GM18498 (cell line): ENCODE measurements at regions not wholly inside any gene's neighbourhood (a gene's known extent, or its start where the extent isn't known, plus 50 kb on each side); places are given as distances from the start of the nearest gene placed in this dataset.
"Not testable (repeated sequence)": the region's sequence is repeated elsewhere in the genome, so short reads cannot be mapped to it uniquely, and the experiment has no call there.

Source experiments
- ATAC-seq: cut with Tn5 transposase; IDR thresholded peaks from one replicate; pipeline ENCODE4 v1.9.1; 2021; ENCODE audit warnings: mild to moderate bottlenecking, moderate library complexity; ENCODE audit not compliant: unreplicated experiment

GRCh38 chr13:90896002-90896401 is 451.5 kb upstream of the MIR17HG start:
- ATAC-seq = no peak

- no peak for ATAC-seq
Measured at GRCh38 chr13:90898811-90899210, 448.7 kb upstream of the MIR17HG start.

- ATAC-seq = no peak
Measured at GRCh38 chr13:90899416-90899815, 448.1 kb upstream of the MIR17HG start.

GRCh38 chr13:90902255-90902654 is 445.2 kb upstream of the MIR17HG start:
- no peak for ATAC-seq

GRCh38 chr13:90906554-90906953 is 440.9 kb upstream of the MIR17HG start:
- ATAC-seq = no peak

GRCh38 chr13:90908792-90909191 is 438.7 kb upstream of the MIR17HG start:
- ATAC-seq = no peak

- ATAC-seq = no peak
Measured at GRCh38 chr13:90910018-90910639, 437.4 kb upstream of the MIR17HG start.

- ATAC-seq = no peak
Measured at GRCh38 chr13:90912247-90912646, 435.2 kb upstream of the MIR17HG start.

GRCh38 chr13:90918536-90918935 is 429.0 kb upstream of the MIR17HG start:
- no peak for ATAC-seq

- ATAC-seq = no peak
Measured at GRCh38 chr13:90919153-90919552, 428.3 kb upstream of the MIR17HG start.

- ATAC-seq = no peak
Measured at GRCh38 chr13:90926459-90926858, 421.0 kb upstream of the MIR17HG start.

- no peak for ATAC-seq
Measured at GRCh38 chr13:90928109-90928508, 419.4 kb upstream of the MIR17HG start.

- ATAC-seq = no peak
Measured at GRCh38 chr13:90933097-90933826, 414.2 kb upstream of the MIR17HG start.

- ATAC-seq = no peak
Measured at GRCh38 chr13:90934741-90935140, 412.7 kb upstream of the MIR17HG start.

GRCh38 chr13:90938848-90939247 is 408.6 kb upstream of the MIR17HG start:
- no peak for ATAC-seq

GRCh38 chr13:90943946-90944345 is 403.5 kb upstream of the MIR17HG start:
- ATAC-seq = no peak

- ATAC-seq = not testable (repeated sequence)
Measured at GRCh38 chr13:90945146-90945545, 402.3 kb upstream of the MIR17HG start.

GRCh38 chr13:90946125-90946524 is 401.4 kb upstream of the MIR17HG start:
- ATAC-seq = not testable (repeated sequence)

- no peak for ATAC-seq
Measured at GRCh38 chr13:90947976-90948375, 399.5 kb upstream of the MIR17HG start.

GRCh38 chr13:90950160-90950559 is 397.3 kb upstream of the MIR17HG start:
- ATAC-seq = no peak

GRCh38 chr13:90951663-90952062 is 395.8 kb upstream of the MIR17HG start:
- no peak for ATAC-seq

GRCh38 chr13:90952326-90952725 is 395.2 kb upstream of the MIR17HG start:
- no peak for ATAC-seq
